ENCODE measurements at regions not wholly inside any gene's neighbourhood (a gene's known extent, or its start where the extent isn't known, plus 50 kb on each side); places are given as distances from the start of the nearest gene placed in this dataset.

GRCh38 chr13:79674765-79675515 is 194.0 kb downstream of the NDFIP2 start:
- TF ChIP-seq CTCF (conservative IDR thresholded peaks at IDR 0.05) (no peak), EZH2 (IDR thresholded peaks at IDR 0.05; ENCODE audit: low read depth) (no peak)
- no peaks in the 10 kb centered on the region for H3K79me2 ChIP-seq (ENCODE audit: low read depth)
- ChIA-PET POLR2A (ENCODE audit: unreplicated experiment) (no interaction called here), CTCF (no interaction called here)
- no peaks in the 10 kb centered on the region for H3K9me3 ChIP-seq (ENCODE audit: insufficient read depth, low read depth)
- no peaks in the 10 kb centered on the region for H3K4me1 ChIP-seq (replicated peaks; ENCODE audit: insufficient read depth)
- no peak overlapping the region for H3K4me2 ChIP-seq
- no peaks in the 10 kb centered on the region for H3F3A ChIP-seq (ENCODE audit: insufficient read depth, low read depth)
- no peaks in the 10 kb centered on the region for H3K9me2 ChIP-seq (ENCODE audit: insufficient read depth)
- intact Hi-C loops (cut with micrococcal nuclease; ENCODE audit: unreplicated experiment), result no loop called here
- no peak overlapping the region for H3K27ac ChIP-seq
- DNase-seq, result no peak
- H4K20me1 ChIP-seq (ENCODE audit: insufficient read depth), result no peaks in the 10 kb centered on the region
- no TSS peak for BruUV-seq (replicated peaks)
- H3K4me3 ChIP-seq, result no peak overlapping the region
- H2AFZ ChIP-seq, result no peak overlapping the region
- no peaks in the 10 kb centered on the region for H3K36me3 ChIP-seq (ENCODE audit: low read depth)
- H3K27me3 ChIP-seq (ENCODE audit: insufficient read depth, low read depth), result no peaks in the 10 kb centered on the region

GRCh38 chr13:79673993-79674377 is 193.0 kb downstream of the NDFIP2 start:
- Histone ChIP-seq H3K79me2 (ENCODE audit: low read depth) (no peaks in the 10 kb centered on the region), H2AFZ (no peak overlapping the region), H3K4me1 (replicated peaks; ENCODE audit: insufficient read depth) (no peaks in the 10 kb centered on the region), H3K9me2 (ENCODE audit: insufficient read depth) (no peaks in the 10 kb centered on the region), H3K36me3 (ENCODE audit: low read depth) (no peaks in the 10 kb centered on the region), H3K27me3 (ENCODE audit: insufficient read depth, low read depth) (no peaks in the 10 kb centered on the region), H3K4me3 (no peak overlapping the region), H3K27ac (no peak overlapping the region), H3K9me3 (ENCODE audit: insufficient read depth, low read depth) (no peaks in the 10 kb centered on the region), H3F3A (ENCODE audit: insufficient read depth, low read depth) (no peaks in the 10 kb centered on the region), H4K20me1 (ENCODE audit: insufficient read depth) (no peaks in the 10 kb centered on the region), H3K4me2 (no peak overlapping the region)
- TF ChIP-seq EZH2 (IDR thresholded peaks at IDR 0.05; ENCODE audit: low read depth) (no peak), CTCF (conservative IDR thresholded peaks at IDR 0.05) (no peak)
- CTCF ChIA-PET, result no interaction called here
- POLR2A ChIA-PET (ENCODE audit: unreplicated experiment), result no interaction called here
- intact Hi-C loops (cut with micrococcal nuclease; ENCODE audit: unreplicated experiment), result no loop called here
- no TSS peak for BruUV-seq (replicated peaks)
- DNase-seq, result no peak

GRCh38 chr13:79673310-79673992 is 192.5 kb downstream of the NDFIP2 start:
- Histone ChIP-seq H3K9me3 (ENCODE audit: insufficient read depth, low read depth) (no peaks in the 10 kb centered on the region), H3K4me1 (replicated peaks; ENCODE audit: insufficient read depth) (no peaks in the 10 kb centered on the region), H3K79me2 (ENCODE audit: low read depth) (no peaks in the 10 kb centered on the region), H3K27me3 (ENCODE audit: insufficient read depth, low read depth) (no peaks in the 10 kb centered on the region), H3K4me2 (no peak overlapping the region), H3K27ac (no peak overlapping the region), H3K4me3 (no peak overlapping the region), H2AFZ (no peak overlapping the region), H4K20me1 (ENCODE audit: insufficient read depth) (no peaks in the 10 kb centered on the region), H3F3A (ENCODE audit: insufficient read depth, low read depth) (no peaks in the 10 kb centered on the region), H3K36me3 (ENCODE audit: low read depth) (no peaks in the 10 kb centered on the region), H3K9me2 (ENCODE audit: insufficient read depth) (no peaks in the 10 kb centered on the region)
- POLR2A ChIA-PET (ENCODE audit: unreplicated experiment), result no interaction called here
- no peak for DNase-seq
- CTCF ChIA-PET, result no interaction called here
- TF ChIP-seq CTCF (conservative IDR thresholded peaks at IDR 0.05) (no peak), EZH2 (IDR thresholded peaks at IDR 0.05; ENCODE audit: low read depth) (no peak)
- intact Hi-C loops (cut with micrococcal nuclease; ENCODE audit: unreplicated experiment), result no loop called here
- no TSS peak for BruUV-seq (replicated peaks)
